ENCODE measurements at regions not wholly inside any gene's neighbourhood (a gene's known extent, or its start where the extent isn't known, plus 50 kb on each side); places are given as distances from the start of the nearest gene placed in this dataset.

GRCh38 chr2:121019071-121019470, 265.9 kb downstream of the TFCP2L1 start:
- DNase-seq (ENCODE audit: low spot score) = no peak
- no peak for TF ChIP-seq CTCF (IDR thresholded peaks at IDR 0.05; ENCODE audit: extremely low read depth, missing control alignments)

GRCh38 chr2:121019756-121020155, 265.2 kb downstream of the TFCP2L1 start:
- no peak for TF ChIP-seq CTCF (IDR thresholded peaks at IDR 0.05; ENCODE audit: extremely low read depth, missing control alignments)
- no peak for DNase-seq (ENCODE audit: low spot score)

GRCh38 chr2:121021685-121022084, 263.3 kb downstream of the TFCP2L1 start:
- DNase-seq (ENCODE audit: low spot score) = no peak
- TF ChIP-seq CTCF (IDR thresholded peaks at IDR 0.05; ENCODE audit: extremely low read depth, missing control alignments) = no peak

- DNase-seq (ENCODE audit: low spot score) = no peak
- TF ChIP-seq CTCF (IDR thresholded peaks at IDR 0.05; ENCODE audit: extremely low read depth, missing control alignments) = no peak
Observed at GRCh38 chr2:121028577-121028976, 256.4 kb downstream of the TFCP2L1 start.

GRCh38 chr2:121030523-121030922, 254.5 kb downstream of the TFCP2L1 start:
- no peak for DNase-seq (ENCODE audit: low spot score)
- no peak for TF ChIP-seq CTCF (IDR thresholded peaks at IDR 0.05; ENCODE audit: extremely low read depth, missing control alignments)

- no peak for DNase-seq (ENCODE audit: low spot score)
- TF ChIP-seq CTCF (IDR thresholded peaks at IDR 0.05; ENCODE audit: extremely low read depth, missing control alignments) = no peak
Observed at GRCh38 chr2:121031568-121032340, 253.2 kb downstream of the TFCP2L1 start.

GRCh38 chr2:121033461-121033996, 251.5 kb downstream of the TFCP2L1 start:
- TF ChIP-seq CTCF (IDR thresholded peaks at IDR 0.05; ENCODE audit: extremely low read depth, missing control alignments) = no peak
- no peak for DNase-seq (ENCODE audit: low spot score)

Measured in GM20000 (cell line).